NCI-H1417 (cell line): ENCODE measurements at regions not wholly inside any gene's neighbourhood (a gene's known extent, or its start where the extent isn't known, plus 50 kb on each side); places are given as distances from the start of the nearest gene placed in this dataset.
"Not testable (repeated sequence)": the region's sequence is repeated elsewhere in the genome, so short reads cannot be mapped to it uniquely, and the experiment has no call there.

Experiments used
- DNase-seq, 3 experiments: peaks; one replicate each; lab custom pipeline; 2025; lab: John Stamatoyannopoulos, UW

- DNase-seq: no peak
These were observed 1076.1 kb upstream of the ADGRB3 start for GRCh38 chr6:67558985-67559384.

GRCh38 chr6:67544851-67545452, 1090.1 kb upstream of the ADGRB3 start:
- no peak for DNase-seq

DNA sequence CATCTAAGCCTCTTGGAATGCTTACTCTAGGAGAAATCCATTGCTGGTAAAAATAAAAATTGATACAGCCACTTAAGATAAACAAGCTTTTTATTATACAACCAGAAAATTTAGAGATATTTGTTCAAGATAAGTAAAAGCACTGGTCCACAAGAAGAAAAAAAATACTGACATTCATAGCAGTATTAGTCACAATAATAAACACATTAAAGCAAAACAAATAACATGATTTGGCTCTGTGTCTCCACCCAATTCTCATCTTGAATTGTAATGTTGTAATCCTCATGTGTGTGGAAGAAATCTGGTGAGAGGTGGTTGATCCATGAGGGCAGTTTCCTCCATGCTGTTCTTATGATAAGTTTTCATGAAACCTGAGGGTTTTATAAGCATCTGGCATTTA, 1093.5 kb upstream of the ADGRB3 start:
- DNase-seq: no peak

DNA sequence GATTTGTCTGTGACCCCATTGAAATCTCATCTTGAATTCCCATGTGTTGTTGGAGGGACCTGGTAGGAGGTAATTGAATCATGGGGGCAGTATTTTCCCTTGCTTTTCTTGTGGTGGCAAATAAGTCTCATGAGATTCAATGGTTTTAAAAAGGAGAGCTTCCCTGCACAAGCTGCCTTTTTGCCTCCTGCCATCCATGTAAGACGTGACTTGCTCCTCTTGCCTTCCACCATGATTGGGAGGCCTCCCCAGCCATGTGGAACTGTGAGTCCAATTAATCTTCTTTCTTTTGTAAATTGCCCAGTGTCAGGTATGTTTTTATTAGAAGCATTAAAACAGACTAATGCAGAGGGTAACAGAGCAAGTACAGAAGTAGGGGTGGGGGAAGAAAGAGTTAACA, 1097.0 kb upstream of the ADGRB3 start:
- no peak for DNase-seq

DNA sequence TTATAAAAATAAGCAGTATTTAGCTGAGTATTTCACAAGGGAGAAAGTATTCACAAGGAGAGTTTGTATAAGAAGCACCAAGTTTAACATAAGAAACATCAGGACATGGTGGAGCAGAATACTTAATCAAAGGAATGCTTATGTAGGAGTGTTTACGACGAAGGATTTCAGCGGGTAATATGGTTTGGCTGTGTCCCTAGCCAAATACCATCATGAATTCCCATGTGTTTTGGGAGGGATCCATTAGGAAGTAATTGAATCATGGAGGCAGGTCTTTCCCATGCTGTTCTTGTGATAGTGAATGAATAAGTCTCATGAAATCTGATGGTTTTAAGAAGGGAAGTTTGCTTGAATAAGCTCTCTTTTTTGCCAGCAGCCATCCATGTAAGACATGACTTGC, 1099.1 kb upstream of the ADGRB3 start:
- DNase-seq: no peak

GRCh38 chr6:67506352-67506751, 1128.7 kb upstream of the ADGRB3 start:
- DNase-seq: no peak

- DNase-seq: no peak
These were observed 1133.3 kb upstream of the ADGRB3 start for GRCh38 chr6:67501755-67502154.

GRCh38 chr6:67497749-67498148, 1137.3 kb upstream of the ADGRB3 start:
- no peak for DNase-seq

- DNase-seq: no peak
These were observed 1138.9 kb upstream of the ADGRB3 start for GRCh38 chr6:67496191-67496590.

- DNase-seq: no peak
These were observed 1141.4 kb upstream of the ADGRB3 start for GRCh38 chr6:67493682-67494081.

- no peak for DNase-seq
These were observed 1159.4 kb upstream of the ADGRB3 start for GRCh38 chr6:67475700-67476099.

- DNase-seq: no peak
These were observed 1167.7 kb upstream of the ADGRB3 start for GRCh38 chr6:67467341-67467740.

GRCh38 chr6:67462725-67463124, 1172.4 kb upstream of the ADGRB3 start:
- not testable (repeated sequence) for DNase-seq

DNA sequence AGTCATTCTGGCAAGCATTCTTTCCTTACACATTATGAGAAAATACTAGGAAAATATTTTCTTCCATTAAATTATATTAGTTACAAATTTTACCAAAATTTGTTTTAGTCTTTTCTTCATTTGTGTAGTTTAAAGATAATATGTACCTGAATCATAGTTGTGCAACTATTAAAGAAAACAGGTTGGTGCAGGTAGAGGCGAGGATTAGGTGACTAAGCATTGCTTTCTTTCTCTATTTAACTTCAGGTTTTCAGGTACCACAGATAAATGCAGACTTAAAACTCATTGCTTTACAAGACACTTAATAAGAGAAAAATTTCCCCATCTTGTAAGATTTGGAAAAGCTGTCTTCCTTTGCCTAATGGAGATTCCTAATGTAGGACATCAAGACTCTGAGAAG, 1175.5 kb upstream of the ADGRB3 start:
- no peak for DNase-seq

- no peak for DNase-seq
These were observed 1176.8 kb upstream of the ADGRB3 start for GRCh38 chr6:67458265-67458664.

DNA sequence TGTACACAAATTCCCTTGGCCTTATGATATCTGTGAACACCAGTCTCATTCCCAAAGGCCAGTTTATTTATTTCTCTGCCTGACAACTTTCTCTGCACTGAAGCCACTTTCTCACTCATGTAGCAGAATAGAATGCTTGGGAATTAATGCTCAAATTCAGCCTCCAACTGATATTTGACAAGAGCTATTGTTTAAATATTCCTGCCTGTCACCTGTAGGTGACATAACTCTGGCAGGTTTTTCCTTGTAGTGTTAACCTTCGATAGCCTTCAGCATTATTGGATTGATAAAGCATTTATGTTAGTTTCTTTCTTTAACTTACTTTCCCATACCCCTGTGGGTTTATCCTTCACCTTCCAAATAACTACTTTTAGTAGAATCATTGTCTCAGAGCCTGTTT, 1183.2 kb upstream of the ADGRB3 start:
- DNase-seq: no peak

- no peak for DNase-seq
These were observed 1184.4 kb upstream of the ADGRB3 start for GRCh38 chr6:67450641-67451040.

DNA sequence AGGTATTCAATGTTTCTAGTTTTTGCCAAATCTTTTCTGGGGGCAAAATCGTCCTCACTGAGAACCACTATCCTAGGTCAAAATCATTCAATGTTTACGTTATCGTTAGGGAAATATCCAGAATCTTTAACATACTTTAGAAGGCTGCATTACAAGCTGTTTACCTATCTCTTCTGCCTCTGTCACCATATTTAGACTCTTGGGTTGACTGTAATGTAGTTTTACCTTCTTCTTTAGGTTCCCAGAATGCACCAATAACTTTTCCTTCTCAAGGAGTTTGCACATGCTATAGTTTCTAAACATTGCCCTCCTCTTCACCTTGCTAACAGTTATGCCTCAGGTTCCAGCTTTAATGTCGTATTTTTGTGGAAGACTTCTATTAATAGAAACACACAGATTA, 1185.5 kb upstream of the ADGRB3 start:
- DNase-seq: no peak

- DNase-seq: no peak
These were observed 1202.0 kb upstream of the ADGRB3 start for GRCh38 chr6:67433124-67433523.

DNA sequence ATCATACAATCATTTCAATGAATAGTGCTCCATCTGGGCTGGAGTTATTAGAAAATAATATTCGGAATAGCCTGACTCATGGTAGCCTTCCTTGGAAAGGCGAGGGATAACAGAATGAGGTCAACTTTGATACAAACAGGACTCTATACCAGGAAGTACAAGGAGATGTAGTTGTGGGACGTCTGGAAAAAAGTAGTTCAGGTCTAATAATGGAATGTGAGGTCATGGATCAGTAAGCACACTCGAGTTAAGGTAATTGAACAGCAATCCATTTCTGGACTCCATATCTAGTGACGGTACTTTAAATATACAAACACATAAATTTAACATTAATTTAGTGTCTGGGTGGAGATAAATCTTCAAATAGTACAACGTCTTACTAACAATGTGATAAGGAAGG, 1204.0 kb upstream of the ADGRB3 start:
- no peak for DNase-seq

DNA sequence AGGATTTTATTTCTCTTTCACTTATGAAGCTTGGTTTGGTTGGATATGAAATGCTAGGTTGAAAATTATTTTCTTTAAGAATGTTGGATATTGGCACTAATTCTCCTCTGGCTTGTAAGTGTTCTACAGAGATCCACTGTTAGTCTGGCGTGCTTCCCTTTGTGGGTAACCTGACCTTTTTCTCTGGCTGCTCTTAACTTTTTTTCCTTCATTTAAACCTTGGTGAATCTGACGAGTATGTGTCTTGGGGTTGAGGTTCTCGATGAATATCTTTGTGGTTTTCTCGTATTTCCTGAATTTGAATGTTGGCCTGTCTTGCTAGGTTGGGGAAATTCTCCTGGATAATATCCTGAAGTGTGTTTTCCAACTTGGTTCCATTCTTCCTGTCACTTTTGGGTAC, 1208.4 kb upstream of the ADGRB3 start:
- DNase-seq: not testable (repeated sequence)

DNA sequence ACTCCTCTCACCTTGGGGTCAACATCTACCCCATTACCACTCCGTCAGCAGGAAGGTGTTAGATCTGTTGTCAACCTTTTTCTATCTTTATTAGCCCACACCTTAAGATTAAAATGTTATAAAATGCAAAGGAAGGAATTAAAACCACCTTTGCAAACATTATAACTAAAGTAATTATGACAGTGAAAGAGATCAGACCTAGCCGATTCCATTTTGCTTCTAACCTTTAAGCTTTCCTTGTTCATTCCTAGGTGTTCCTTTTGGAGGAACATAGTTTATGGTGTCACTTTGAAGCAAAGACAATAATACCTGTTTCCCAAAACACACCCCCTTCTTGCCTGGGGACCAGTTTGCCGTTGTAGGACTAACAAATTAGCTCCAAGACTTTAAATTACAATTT, 1223.0 kb upstream of the ADGRB3 start:
- DNase-seq: no peak

DNA sequence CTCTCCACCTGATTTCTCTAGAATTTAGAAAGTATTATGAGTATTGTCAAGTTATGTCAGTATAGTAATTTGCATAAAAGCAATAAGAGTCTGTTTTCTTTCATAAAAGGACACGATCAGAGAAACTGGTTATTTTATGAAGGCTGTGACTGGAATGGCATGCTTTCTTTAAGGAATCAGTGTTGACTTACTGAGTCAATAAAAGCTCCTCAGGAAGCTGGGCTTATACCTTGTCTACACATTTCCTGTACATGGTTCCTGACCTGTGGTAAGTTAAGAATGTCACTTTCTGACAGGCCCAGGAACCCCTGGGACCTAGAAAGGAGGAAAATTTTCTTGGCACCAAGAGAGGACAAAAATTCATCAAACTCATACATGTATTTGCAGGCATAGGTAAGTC, 1224.0 kb upstream of the ADGRB3 start:
- DNase-seq: no peak

DNA sequence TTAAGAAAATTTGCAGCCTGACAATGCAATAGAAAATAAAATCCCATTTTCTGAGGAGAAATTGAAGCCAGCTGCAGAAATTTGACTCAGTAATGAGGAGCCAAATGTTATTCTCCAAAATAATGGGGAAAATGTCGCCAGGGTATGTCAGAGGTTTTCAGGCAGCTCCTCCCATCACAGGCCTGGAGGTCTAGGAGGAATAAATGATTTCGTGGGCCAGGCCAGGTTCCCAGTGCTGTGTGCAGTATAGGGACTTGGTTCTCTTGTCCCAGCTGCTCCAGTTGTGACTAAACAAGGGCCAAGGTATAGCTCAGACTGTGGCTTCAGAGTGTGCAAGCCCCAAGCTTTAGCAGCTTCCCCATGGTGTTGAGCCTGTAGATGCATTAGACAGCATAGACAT, 1240.8 kb upstream of the ADGRB3 start:
- no peak for DNase-seq

GRCh38 chr6:67393356-67393755, 1241.7 kb upstream of the ADGRB3 start:
- DNase-seq: no peak
